IMR-90 (cell line): ENCODE measurements at regions not wholly inside any gene's neighbourhood (a gene's known extent, or its start where the extent isn't known, plus 50 kb on each side); places are given as distances from the start of the nearest gene placed in this dataset.

Experiments
- ATAC-seq: fragments of 200-7000 bp; cut with Tn5 transposase; 2 replicates; pipeline ENCODE4 v1.9.1; 2020; ENCODE audit warnings: low read depth, mild to moderate bottlenecking, moderate library complexity
- BruUV-seq: library from RNA; stranded (reverse); fragments of 400-500 nt; replicated peaks from 2 replicates; lab custom pipeline; 2021; lab: Mats Ljungman, UMichigan
- CTCF ChIA-PET: fragments of 300-600 bp; formaldehyde crosslinking; extraction: SDS; loops from one replicate; lab custom pipeline; 2021; ENCODE audit warnings: antibody characterized with exemption; lab: Yijun Ruan, JAX
- POLR2A ChIA-PET: fragments of 300-600 bp; sonication (Branson Sonifier 250); formaldehyde crosslinking; loops from one replicate; lab custom pipeline; 2022; ENCODE audit warnings: antibody characterized with exemption; ENCODE audit not compliant: unreplicated experiment; lab: Charles Lee
- DNase-seq: peaks from one replicate; pipeline ENCODE4 v3.0.0; 2013
- H2AFZ ChIP-seq: replicated peaks from 2 replicates; pipeline ENCODE3; 2013; ENCODE audit warnings: low read length, mild to moderate bottlenecking; ENCODE audit not compliant: poor library complexity
- H2AK5ac ChIP-seq: 2 replicates; pipeline ENCODE4 v1.6.1; 2013; ENCODE audit warnings: low read depth, low read length, inconsistent platforms
- H2AK9ac ChIP-seq: replicated peaks from 2 replicates; pipeline ENCODE3; 2013; ENCODE audit warnings: mild to moderate bottlenecking, low read depth, low read length, moderate library complexity; ENCODE audit not compliant: poor library complexity
- H2BK120ac ChIP-seq: 2 replicates; pipeline ENCODE4 v1.6.1; 2013; ENCODE audit warnings: low read depth, low read length, inconsistent platforms
- H2BK15ac ChIP-seq: 3 replicates; pipeline ENCODE4 v1.6.1; 2013; ENCODE audit warnings: low read depth, low read length, inconsistent platforms
- H2BK20ac ChIP-seq: 2 replicates; pipeline ENCODE4 v1.6.1; 2013; ENCODE audit warnings: low read depth, mild to moderate bottlenecking, inconsistent platforms, low read length, moderate library complexity
- H2BK5ac ChIP-seq: 2 replicates; pipeline ENCODE4 v1.6.1; 2013; ENCODE audit warnings: mild to moderate bottlenecking, low read depth, low read length, inconsistent platforms; ENCODE audit not compliant: poor library complexity, severe bottlenecking
- H3K14ac ChIP-seq: replicated peaks from 2 replicates; pipeline ENCODE4 v1.6.1; 2013; ENCODE audit warnings: low read depth, low read length, inconsistent platforms
- H3K18ac ChIP-seq: 2 replicates; pipeline ENCODE4 v1.6.1; 2013; ENCODE audit warnings: low read depth, low read length, control low read depth
- H3K23ac ChIP-seq: 2 replicates; pipeline ENCODE4 v1.6.1; 2013; ENCODE audit warnings: low read depth, low read length, inconsistent platforms
- H3K27ac ChIP-seq: 2 replicates; pipeline ENCODE4 v1.5.1; 2013; ENCODE audit warnings: mild to moderate bottlenecking, control low read depth, low read length; ENCODE audit not compliant: insufficient read depth
- H3K27me3 ChIP-seq: 2 replicates; pipeline ENCODE4 v1.6.1; 2013; ENCODE audit warnings: low read length; ENCODE audit not compliant: control insufficient read depth, insufficient read depth
- H3K36me3 ChIP-seq: 2 replicates; pipeline ENCODE4 v1.6.1; 2013; ENCODE audit warnings: low read length, mixed read lengths; ENCODE audit not compliant: control insufficient read depth, insufficient read depth
- H3K4ac ChIP-seq: 2 replicates; pipeline ENCODE4 v1.6.1; 2013; ENCODE audit warnings: low read depth, low read length, inconsistent platforms
- H3K4me1 ChIP-seq: 2 replicates; pipeline ENCODE4 v1.6.1; 2013; ENCODE audit warnings: low read length, mixed read lengths; ENCODE audit not compliant: control insufficient read depth, insufficient read depth
- H3K4me2 ChIP-seq: 2 replicates; pipeline ENCODE4 v1.6.1; 2013; ENCODE audit warnings: low read depth, mild to moderate bottlenecking, control low read depth, low read length, moderate library complexity
- H3K4me3 ChIP-seq: 2 replicates; pipeline ENCODE4 v1.5.1; 2013; ENCODE audit warnings: low read depth, mild to moderate bottlenecking, control low read depth, low read length, moderate library complexity; ENCODE audit not compliant: insufficient read depth
- H3K56ac ChIP-seq: 2 replicates; pipeline ENCODE4 v1.6.1; 2013; ENCODE audit warnings: low read length, inconsistent platforms; ENCODE audit not compliant: insufficient read depth; ENCODE audit errors: extremely low read depth
- H3K79me1 ChIP-seq, 2 experiments: 2 replicates each; pipeline ENCODE4 v1.6.1; 2013; ENCODE audit warnings: low read length in 2 of 2, inconsistent platforms in 1 of 2, low read depth in 1 of 2
- H3K9ac ChIP-seq: 2 replicates; pipeline ENCODE4 v1.6.1; 2013; ENCODE audit warnings: low read depth, low read length, control low read depth
- H3K9me1 ChIP-seq: 2 replicates; pipeline ENCODE4 v1.6.1; 2013; ENCODE audit warnings: low read length, inconsistent platforms; ENCODE audit not compliant: insufficient read depth
- H3K9me3 ChIP-seq: 2 replicates; pipeline ENCODE4 v1.6.1; 2013; ENCODE audit warnings: low read length; ENCODE audit not compliant: control insufficient read depth, insufficient read depth
- H4K20me1 ChIP-seq: 2 replicates; pipeline ENCODE4 v1.6.1; 2013; ENCODE audit warnings: low read length, inconsistent platforms; ENCODE audit not compliant: insufficient read depth
- H4K5ac ChIP-seq: 2 replicates; pipeline ENCODE4 v1.6.1; 2013; ENCODE audit warnings: mild to moderate bottlenecking, low read depth, low read length, control low read depth
- H4K8ac ChIP-seq, 2 experiments: 2 replicates each; pipeline ENCODE4 v1.6.1; 2013; ENCODE audit warnings: low read depth in 2 of 2, low read length in 2 of 2, control low read depth in 1 of 2, inconsistent platforms in 1 of 2
- H4K91ac ChIP-seq: 2 replicates; pipeline ENCODE4 v1.6.1; 2013; ENCODE audit warnings: low read depth, low read length, inconsistent platforms; ENCODE audit not compliant: insufficient read depth
- BHLHE40 ChIP-seq: fragments of 150-350 bp; IDR thresholded peaks from 2 replicates; pipeline ENCODE4 v1.6.1; 2016; ENCODE audit warnings: mild to moderate bottlenecking, low read depth, low read length
- CEBPB ChIP-seq: IDR thresholded peaks from 2 replicates; pipeline ENCODE4 v1.6.1; 2012; ENCODE audit warnings: low read depth, low read length, improper control_type of control experiment
- ELK1 ChIP-seq: fragments of 150-350 bp; IDR thresholded peaks from 2 replicates; pipeline ENCODE4 v1.6.1; 2016; ENCODE audit warnings: low read depth, mild to moderate bottlenecking, low read length, moderate library complexity, borderline replicate concordance
- FOS ChIP-seq: fragments of 150-350 bp; IDR thresholded peaks from 2 replicates; pipeline ENCODE4 v1.6.1; 2016; ENCODE audit warnings: low read depth, low read length
- MAFK ChIP-seq: IDR thresholded peaks from 2 replicates; pipeline ENCODE4 v1.6.1; 2012; ENCODE audit warnings: low read depth, low read length, improper control_type of control experiment
- MAZ ChIP-seq: IDR thresholded peaks from 2 replicates; pipeline ENCODE4 v1.6.1; 2012; ENCODE audit warnings: low read depth, mild to moderate bottlenecking, low read length, improper control_type of control experiment, moderate library complexity, borderline replicate concordance
- MXI1 ChIP-seq: IDR thresholded peaks from 2 replicates; pipeline ENCODE4 v1.6.1; 2012; ENCODE audit warnings: low read depth, mild to moderate bottlenecking, low read length, moderate library complexity, borderline replicate concordance
- NFE2L2 ChIP-seq: fragments of 150-350 bp; IDR thresholded peaks from 2 replicates; pipeline ENCODE4 v1.6.1; 2016; ENCODE audit warnings: low read depth, mild to moderate bottlenecking, low read length
- RCOR1 ChIP-seq: IDR thresholded peaks from 2 replicates; pipeline ENCODE4 v1.6.1; 2012; ENCODE audit warnings: mild to moderate bottlenecking, low read length, improper control_type of control experiment; ENCODE audit not compliant: insufficient replicate concordance
- SMC3 ChIP-seq: fragments of 150-350 bp; IDR thresholded peaks from 2 replicates; pipeline ENCODE4 v1.6.1; 2016; ENCODE audit warnings: low read depth, mild to moderate bottlenecking, antibody characterized with exemption, low read length, moderate library complexity
- WGBS, 2 experiments: methylation state at CpG; one replicate each; pipeline versions ENCODE4 v1.1.5 to v1.1.7; 2013; ENCODE audit warnings: missing lambda C conversion rate in 2 of 2; ENCODE audit not compliant: insufficient read length in 1 of 2; ENCODE audit errors: extremely low coverage in 2 of 2; 5-methylcytosine and 5-hydroxymethylcytosine counted together
- dilution Hi-C: fragments of 300-500 bp; cut with HindIII; formaldehyde crosslinking; loops from one replicate; pipeline ENCODE4 v1.14.3; 2018; ENCODE audit warnings: low sequenced_read_pairs; ENCODE audit not compliant: unreplicated experiment
- in situ Hi-C: fragments of 300-500 bp; cut with MboI; formaldehyde crosslinking; loops from 3 replicates; pipeline ENCODE4 v1.14.3; 2019; ENCODE audit warnings: low sequenced_read_pairs, inconsistent platforms, mixed read lengths
- intact Hi-C: fragments of 100-400 bp; cut with micrococcal nuclease; formaldehyde crosslinking; loops from 2 replicates; pipeline ENCODE4 v1.10.0; 2022
- TF ChIP-seq, protein P1 (sequence below): fragments of 150-350 bp; IDR thresholded peaks from 2 replicates; pipeline ENCODE4 v1.6.1; 2017; ENCODE audit warnings: mild to moderate bottlenecking, antibody characterized with exemption, low read length, low read depth

GRCh38 chr4:175281894-175282293, 363.7 kb downstream of the ADAM29 start:
- Histone ChIP-seq H3K79me1 (no peaks in the 10 kb centered on the region), H2BK120ac (no peak overlapping the region), H2BK20ac (no peak overlapping the region), H2AK9ac (no peak overlapping the region), H3K27ac (no peak overlapping the region), H3K4ac (no peak overlapping the region), H3K36me3 (no peaks in the 10 kb centered on the region), H3K18ac (no peak overlapping the region), H2BK5ac (no peak overlapping the region), H3K4me1 (no peaks in the 10 kb centered on the region), H2AFZ (no peak overlapping the region), H4K91ac (no peak overlapping the region), H3K9me1 (no peaks in the 10 kb centered on the region), H3K9me3 (no peaks in the 10 kb centered on the region; the same call in none of the 2 replicates), H3K14ac (no peak overlapping the region), H4K8ac (no peak overlapping the region), H3K27me3 (no peaks in the 10 kb centered on the region), H2AK5ac (no peak overlapping the region), H4K20me1 (no peaks in the 10 kb centered on the region), H2BK15ac (no peak overlapping the region), H4K5ac (no peak overlapping the region), H3K23ac (no peak overlapping the region), H3K4me2 (no peak overlapping the region), H3K56ac (no peak overlapping the region), H3K9ac (no peak overlapping the region), H3K4me3 (no peak overlapping the region)
- in situ Hi-C loops (no loop called here), intact Hi-C loops (no loop called here), dilution Hi-C loops (no loop called here)
- DNase-seq (no peak), ATAC-seq (no peak)
- CTCF ChIA-PET, result no interaction called here
- BruUV-seq, result no TSS peak
- POLR2A ChIA-PET, result no interaction called here
- TF ChIP-seq RCOR1 (no peak), FOS (no peak), CEBPB (no peak), MAFK (no peak), MXI1 (no peak), ELK1 (no peak), NFE2L2 (no peak), SMC3 (no peak), MAZ (no peak), BHLHE40 (no peak)
- TF ChIP-seq, protein P1, sequence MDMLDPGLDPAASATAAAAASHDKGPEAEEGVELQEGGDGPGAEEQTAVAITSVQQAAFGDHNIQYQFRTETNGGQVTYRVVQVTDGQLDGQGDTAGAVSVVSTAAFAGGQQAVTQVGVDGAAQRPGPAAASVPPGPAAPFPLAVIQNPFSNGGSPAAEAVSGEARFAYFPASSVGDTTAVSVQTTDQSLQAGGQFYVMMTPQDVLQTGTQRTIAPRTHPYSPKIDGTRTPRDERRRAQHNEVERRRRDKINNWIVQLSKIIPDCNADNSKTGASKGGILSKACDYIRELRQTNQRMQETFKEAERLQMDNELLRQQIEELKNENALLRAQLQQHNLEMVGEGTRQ, result no peak
- WGBS, 2 experiments, result no CpG with 5 or more reads among the region's 1 CpG
